Stomach (tissue), 8 donors: ENCODE measurements at regions not wholly inside any gene's neighbourhood (a gene's known extent, or its start where the extent isn't known, plus 50 kb on each side); places are given as distances from the start of the nearest gene placed in this dataset.

ENCODE experiments used
- DNase-seq, 2 donors: peaks; one replicate each; pipeline versions ENCODE4 v3.0.0 to v3.0.0-alpha.2; 2013 to 2019
- H3K27ac ChIP-seq, 5 donors: fragments of 200-600 bp in 4 of 5; sonication (generic) in 4 of 5; one replicate each; pipeline ENCODE4 v1.5.1; 2013 to 2019; ENCODE audit warnings: mild to moderate bottlenecking in 1 of 5, moderate library complexity in 1 of 5
- H3K27me3 ChIP-seq, 3 donors: fragments of 200-600 bp; sonication (generic); one replicate each; pipeline ENCODE4 v1.5.1; 2017 to 2019; ENCODE audit warnings: mixed run types in 1 of 3
- H3K36me3 ChIP-seq, 4 donors: fragments of 200-600 bp; sonication (generic); 1 replicate in 3 of 4; 2 replicates in 1 of 4; pipeline ENCODE4 v1.5.1; 2016 to 2019
- H3K4me1 ChIP-seq, 4 donors: fragments of 200-600 bp; sonication (generic); one replicate each; pipeline ENCODE4 v1.5.1; 2016 to 2019
- H3K4me3 ChIP-seq, 4 donors: fragments of 200-600 bp; sonication (generic) in 3 of 4; one replicate each; pipeline ENCODE4 v1.5.1; 2016 to 2019; ENCODE audit warnings: mild to moderate bottlenecking in 1 of 4
- H3K9me3 ChIP-seq, 4 donors: fragments of 200-600 bp; sonication (generic); one replicate each; pipeline ENCODE4 v1.5.1; 2016 to 2019
- EP300 ChIP-seq: sonication (generic); formaldehyde crosslinking; IDR thresholded peaks from one replicate; pipeline ENCODE4 v1.6.1; 2017; ENCODE audit warnings: antibody characterized with exemption
- POLR2A ChIP-seq, 4 donors: fragments of 450-650 bp; IDR thresholded peaks; one replicate each; pipeline ENCODE4 v1.6.1; 2016; ENCODE audit warnings: antibody characterized with exemption in 4 of 4, control low read depth in 2 of 4, mild to moderate bottlenecking in 1 of 4, moderate library complexity in 1 of 4
- POLR2AphosphoS5 ChIP-seq, 3 donors: sonication (generic); formaldehyde crosslinking; IDR thresholded peaks; one replicate each; pipeline ENCODE4 v1.6.1; 2016; ENCODE audit warnings: antibody characterized with exemption in 3 of 3
- WGBS, 5 donors: extraction: QIAGEN DNeasy Blood & Tissue Kit in 3 of 5; methylation state at CpG; one replicate each; pipeline versions ENCODE4 v1.1.5 to v1.1.7; 2013 to 2018; 5-methylcytosine and 5-hydroxymethylcytosine counted together
- intact Hi-C: fragments of 100-400 bp; cut with DNase I; formaldehyde crosslinking; loops from one replicate; pipeline ENCODE4 v1.15.1; 2023; ENCODE audit warnings: low total_unique reads
- TF ChIP-seq, protein P1 (sequence below), 7 experiments: fragments of 450-650 bp in 4 of 7; fragments of 200-600 bp in 3 of 7; sonication (generic) in 3 of 7; IDR thresholded peaks; one replicate each; pipeline ENCODE4 v1.5.1; 2016 to 2019; ENCODE audit warnings: antibody characterized with exemption in 7 of 7, control low read depth in 2 of 7, mild to moderate bottlenecking in 1 of 7
- donor health status: healthy with polysubstance abuse.
- donor health status: Bipolar disorder and iron deficiency.
- donor health status: healthy.

DNA sequence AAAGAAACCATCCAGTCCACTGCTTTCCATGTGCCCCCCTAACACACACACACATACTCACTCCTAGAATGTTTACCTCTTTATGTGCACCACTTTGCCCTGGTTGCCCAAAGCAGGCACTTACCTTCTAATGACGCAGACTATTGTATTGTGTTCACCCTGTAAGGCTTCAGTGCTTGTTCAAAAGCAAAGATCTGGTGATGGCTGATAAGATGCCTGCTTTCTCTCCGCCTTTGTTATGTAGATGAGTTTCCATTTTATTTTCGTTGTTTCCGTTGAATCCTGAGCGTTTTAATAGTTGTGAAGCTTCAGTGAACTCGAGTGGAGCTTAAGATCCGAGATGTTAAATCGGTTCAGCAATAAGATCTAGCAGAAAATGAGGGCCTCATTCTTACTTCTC is 452.7 kb downstream of the TMEM114 start:
- TF ChIP-seq, protein P1, sequence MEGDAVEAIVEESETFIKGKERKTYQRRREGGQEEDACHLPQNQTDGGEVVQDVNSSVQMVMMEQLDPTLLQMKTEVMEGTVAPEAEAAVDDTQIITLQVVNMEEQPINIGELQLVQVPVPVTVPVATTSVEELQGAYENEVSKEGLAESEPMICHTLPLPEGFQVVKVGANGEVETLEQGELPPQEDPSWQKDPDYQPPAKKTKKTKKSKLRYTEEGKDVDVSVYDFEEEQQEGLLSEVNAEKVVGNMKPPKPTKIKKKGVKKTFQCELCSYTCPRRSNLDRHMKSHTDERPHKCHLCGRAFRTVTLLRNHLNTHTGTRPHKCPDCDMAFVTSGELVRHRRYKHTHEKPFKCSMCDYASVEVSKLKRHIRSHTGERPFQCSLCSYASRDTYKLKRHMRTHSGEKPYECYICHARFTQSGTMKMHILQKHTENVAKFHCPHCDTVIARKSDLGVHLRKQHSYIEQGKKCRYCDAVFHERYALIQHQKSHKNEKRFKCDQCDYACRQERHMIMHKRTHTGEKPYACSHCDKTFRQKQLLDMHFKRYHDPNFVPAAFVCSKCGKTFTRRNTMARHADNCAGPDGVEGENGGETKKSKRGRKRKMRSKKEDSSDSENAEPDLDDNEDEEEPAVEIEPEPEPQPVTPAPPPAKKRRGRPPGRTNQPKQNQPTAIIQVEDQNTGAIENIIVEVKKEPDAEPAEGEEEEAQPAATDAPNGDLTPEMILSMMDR (IDR thresholded peaks at IDR 0.05): no peak
- no peak for TF ChIP-seq POLR2A (IDR thresholded peaks at IDR 0.05)
- no peaks in the 10 kb centered on the region for H3K4me1 ChIP-seq
- no peak overlapping the region for H3K27ac ChIP-seq
- 63 to 69% (median 65%) methylated on average over 8 of the region's 8 CpGs for WGBS, 5 donors
- H3K9me3 ChIP-seq: no peaks in the 10 kb centered on the region
- H3K36me3 ChIP-seq: no peaks in the 10 kb centered on the region
- H3K27me3 ChIP-seq: no peaks in the 10 kb centered on the region
- no peak overlapping the region for H3K4me3 ChIP-seq
- DNase-seq: no peak
- intact Hi-C loops: no loop called here

DNA sequence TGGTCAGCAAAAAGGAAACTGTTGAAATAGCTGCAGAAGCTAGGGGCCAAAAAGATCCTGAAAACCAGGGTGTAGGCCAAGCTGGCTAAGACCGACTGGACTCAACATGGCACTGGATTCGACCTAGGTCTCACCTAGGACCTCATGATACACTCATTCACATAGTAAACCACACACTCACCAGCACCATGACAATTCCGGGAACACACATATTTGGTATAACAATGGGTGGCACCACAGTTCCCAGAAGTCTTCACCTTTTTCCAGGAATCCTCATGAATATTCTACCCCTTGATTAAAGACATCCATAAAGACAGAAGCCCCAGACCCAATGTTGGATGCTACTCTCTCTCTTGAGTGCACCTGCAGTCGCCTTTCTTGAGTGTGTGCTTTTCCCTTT is 460.1 kb downstream of the TMEM114 start:
- H3K4me3 ChIP-seq: no peak overlapping the region
- no peaks in the 10 kb centered on the region for H3K27me3 ChIP-seq
- WGBS, 5 donors: 75 to 88% (median 87%) methylated on average over 4 of the region's 4 CpGs
- intact Hi-C loops: no loop called here
- TF ChIP-seq, protein P1 (IDR thresholded peaks at IDR 0.05): no peak
- TF ChIP-seq POLR2A (IDR thresholded peaks at IDR 0.05) (no peak), POLR2AphosphoS5 (IDR thresholded peaks at IDR 0.05) (no peak), EP300 (no peak)
- H3K27ac ChIP-seq: no peak overlapping the region
- no peaks in the 10 kb centered on the region for H3K4me1 ChIP-seq
- H3K36me3 ChIP-seq: no peaks in the 10 kb centered on the region
- no peak for DNase-seq
- peaks cover 0 to 8% (median 4%) of the 10 kb centered on the region in 4 donors for H3K9me3 ChIP-seq

DNA sequence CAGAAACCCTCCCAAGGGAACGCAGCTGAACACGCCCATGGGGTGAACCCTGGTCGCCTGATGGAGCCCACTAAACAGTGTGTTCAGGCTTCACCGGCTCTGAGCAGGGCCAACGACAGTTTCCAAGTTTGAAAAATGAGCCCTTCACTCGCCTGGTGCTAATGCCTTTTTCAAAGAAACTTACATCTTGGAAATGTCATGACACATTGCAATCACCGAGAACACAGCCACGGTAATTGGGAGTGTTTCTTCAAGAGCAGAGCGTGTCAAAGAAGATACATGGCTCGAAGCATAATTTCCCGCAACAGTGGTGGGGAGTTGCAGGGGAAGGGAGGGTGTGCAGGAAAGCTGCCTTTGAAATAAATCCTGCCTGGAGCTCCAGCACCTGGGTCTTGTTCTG is 463.2 kb downstream of the TMEM114 start:
- Histone ChIP-seq H3K27ac (no peak overlapping the region), H3K9me3 (peaks cover 0 to 8% (median 4%) of the 10 kb centered on the region in 4 donors), H3K27me3 (no peaks in the 10 kb centered on the region), H3K36me3 (no peaks in the 10 kb centered on the region), H3K4me3 (no peak overlapping the region), H3K4me1 (no peaks in the 10 kb centered on the region)
- intact Hi-C loops: no loop called here
- TF ChIP-seq, protein P1 (IDR thresholded peaks at IDR 0.05): no peak
- TF ChIP-seq POLR2A (IDR thresholded peaks at IDR 0.05) (no peak), EP300 (no peak), POLR2AphosphoS5 (IDR thresholded peaks at IDR 0.05) (no peak)
- no peak for DNase-seq
- 73 to 93% (median 83%) methylated on average over 11 of the region's 11 CpGs for WGBS, 5 donors

DNA sequence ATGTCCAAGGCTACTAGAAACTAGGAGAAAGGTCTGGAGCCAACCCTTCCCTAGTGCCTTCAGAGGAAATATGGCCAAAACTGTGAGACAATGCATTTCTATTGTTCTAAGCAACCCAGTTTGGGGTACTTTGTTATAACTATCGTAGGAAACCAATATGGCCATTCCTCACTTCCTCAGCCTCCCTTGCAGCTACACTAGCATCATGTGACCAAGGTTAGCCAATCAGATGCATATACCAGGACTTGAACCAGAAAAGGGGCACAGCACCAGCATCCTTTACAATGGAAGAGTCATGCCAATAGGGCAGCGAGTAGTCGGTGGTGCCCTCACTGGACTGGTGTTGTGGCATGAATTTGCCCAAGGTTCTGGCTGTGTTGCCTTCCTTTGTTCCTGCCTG is 464.0 kb downstream of the TMEM114 start:
- no peak overlapping the region for H3K27ac ChIP-seq
- no peak for TF ChIP-seq POLR2AphosphoS5 (IDR thresholded peaks at IDR 0.05)
- TF ChIP-seq POLR2A (IDR thresholded peaks at IDR 0.05): no peak
- TF ChIP-seq, protein P1 (IDR thresholded peaks at IDR 0.05): no peak
- TF ChIP-seq EP300: no peak
- no peaks in the 10 kb centered on the region for H3K36me3 ChIP-seq
- 92 to 96% (median 94%) methylated on average over 3 of the region's 3 CpGs for WGBS, 5 donors
- H3K27me3 ChIP-seq: no peaks in the 10 kb centered on the region
- H3K9me3 ChIP-seq: peaks cover 0 to 8% (median 4%) of the 10 kb centered on the region in 4 donors
- no peak overlapping the region for H3K4me3 ChIP-seq
- DNase-seq: no peak
- no peaks in the 10 kb centered on the region for H3K4me1 ChIP-seq
- intact Hi-C loops: no loop called here
